ENCODE measurements at regions not wholly inside any gene's neighbourhood (a gene's known extent, or its start where the extent isn't known, plus 50 kb on each side); places are given as distances from the start of the nearest gene placed in this dataset.
"Not testable (repeated sequence)": the region's sequence is repeated elsewhere in the genome, so short reads cannot be mapped to it uniquely, and the experiment has no call there.

DNA sequence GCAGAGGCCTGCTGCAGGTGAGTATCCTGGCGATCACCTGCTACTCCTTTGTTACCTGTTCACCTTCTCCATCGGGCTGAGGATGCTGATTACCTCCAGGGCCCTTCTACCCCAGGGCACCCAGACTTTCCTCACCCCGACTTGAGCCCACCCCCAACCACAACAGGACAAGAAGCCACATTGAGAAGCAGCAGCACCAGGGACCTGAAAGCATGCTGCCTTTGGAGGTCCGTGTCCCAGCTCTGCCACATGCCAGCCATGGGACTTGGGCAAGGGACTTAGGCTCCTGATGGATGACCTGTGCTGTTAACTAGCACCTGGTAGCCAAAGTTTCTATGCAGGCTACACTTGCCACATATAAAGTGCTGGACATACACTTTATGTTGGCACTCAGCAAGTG, 89.7 kb downstream of the CPZ start:
- H3K4me3 ChIP-seq (ENCODE audit: low read depth, low read length), result no peak overlapping the region
- TF ChIP-seq, protein P1, sequence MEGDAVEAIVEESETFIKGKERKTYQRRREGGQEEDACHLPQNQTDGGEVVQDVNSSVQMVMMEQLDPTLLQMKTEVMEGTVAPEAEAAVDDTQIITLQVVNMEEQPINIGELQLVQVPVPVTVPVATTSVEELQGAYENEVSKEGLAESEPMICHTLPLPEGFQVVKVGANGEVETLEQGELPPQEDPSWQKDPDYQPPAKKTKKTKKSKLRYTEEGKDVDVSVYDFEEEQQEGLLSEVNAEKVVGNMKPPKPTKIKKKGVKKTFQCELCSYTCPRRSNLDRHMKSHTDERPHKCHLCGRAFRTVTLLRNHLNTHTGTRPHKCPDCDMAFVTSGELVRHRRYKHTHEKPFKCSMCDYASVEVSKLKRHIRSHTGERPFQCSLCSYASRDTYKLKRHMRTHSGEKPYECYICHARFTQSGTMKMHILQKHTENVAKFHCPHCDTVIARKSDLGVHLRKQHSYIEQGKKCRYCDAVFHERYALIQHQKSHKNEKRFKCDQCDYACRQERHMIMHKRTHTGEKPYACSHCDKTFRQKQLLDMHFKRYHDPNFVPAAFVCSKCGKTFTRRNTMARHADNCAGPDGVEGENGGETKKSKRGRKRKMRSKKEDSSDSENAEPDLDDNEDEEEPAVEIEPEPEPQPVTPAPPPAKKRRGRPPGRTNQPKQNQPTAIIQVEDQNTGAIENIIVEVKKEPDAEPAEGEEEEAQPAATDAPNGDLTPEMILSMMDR (IDR thresholded peaks at IDR 0.05; ENCODE audit: low read depth, low read length), result no peak
- in situ Hi-C loops (cut with HindIII; ENCODE audit: low sequenced_read_pairs), result no loop called here
- DNase-seq (ENCODE audit: low read depth, low spot score), result no peak

DNA sequence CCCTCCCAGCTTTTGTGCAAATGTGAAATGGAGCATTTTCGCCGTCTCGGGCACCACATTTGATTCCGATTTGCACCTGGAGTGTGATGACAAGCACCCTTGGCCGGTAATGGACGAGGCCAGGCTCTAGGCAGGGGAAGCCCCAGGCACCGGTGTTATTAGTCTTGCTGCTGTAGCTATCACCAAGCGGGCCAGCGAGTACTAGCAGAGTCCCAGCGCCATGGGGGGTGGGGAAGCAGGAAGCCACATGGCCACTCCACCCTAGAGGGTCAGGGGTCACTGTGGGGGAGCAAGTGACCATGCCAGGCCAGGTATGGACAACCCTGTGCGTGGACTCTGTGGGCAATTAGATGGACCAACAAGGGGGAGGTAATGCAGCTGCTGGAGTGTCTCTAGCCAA, 88.8 kb downstream of the CPZ start:
- TF ChIP-seq, protein P1 (IDR thresholded peaks at IDR 0.05; ENCODE audit: low read depth, low read length), result no peak
- no peak for DNase-seq (ENCODE audit: low read depth, low spot score)
- in situ Hi-C loops (cut with HindIII; ENCODE audit: low sequenced_read_pairs), result no loop called here
- no peak overlapping the region for H3K4me3 ChIP-seq (ENCODE audit: low read depth, low read length)

DNA sequence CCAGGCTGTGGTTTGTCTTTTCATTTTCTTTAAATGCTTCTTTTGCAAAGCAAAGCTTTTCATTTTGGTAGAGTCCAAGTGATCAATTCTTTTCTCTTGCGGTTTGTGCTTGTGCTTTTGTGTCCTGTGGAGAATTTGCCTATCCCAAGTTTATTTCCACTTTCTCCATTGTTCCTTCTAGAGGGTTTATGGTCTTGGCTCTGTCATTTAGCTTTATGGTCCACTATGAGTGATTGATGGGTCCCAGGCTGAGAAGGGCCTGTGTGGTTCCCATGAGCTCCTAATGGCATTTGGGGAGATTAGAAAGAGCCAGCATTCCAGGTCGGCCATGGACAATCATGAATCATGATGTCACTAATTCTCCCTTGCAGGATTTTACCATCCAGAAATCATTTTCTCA, 86.5 kb downstream of the CPZ start:
- H3K4me3 ChIP-seq (ENCODE audit: low read depth, low read length), result no peak overlapping the region
- in situ Hi-C loops (cut with HindIII; ENCODE audit: low sequenced_read_pairs), result no loop called here
- DNase-seq (ENCODE audit: low read depth, low spot score), result no peak
- TF ChIP-seq, protein P1 (IDR thresholded peaks at IDR 0.05; ENCODE audit: low read depth, low read length), result no peak

DNA sequence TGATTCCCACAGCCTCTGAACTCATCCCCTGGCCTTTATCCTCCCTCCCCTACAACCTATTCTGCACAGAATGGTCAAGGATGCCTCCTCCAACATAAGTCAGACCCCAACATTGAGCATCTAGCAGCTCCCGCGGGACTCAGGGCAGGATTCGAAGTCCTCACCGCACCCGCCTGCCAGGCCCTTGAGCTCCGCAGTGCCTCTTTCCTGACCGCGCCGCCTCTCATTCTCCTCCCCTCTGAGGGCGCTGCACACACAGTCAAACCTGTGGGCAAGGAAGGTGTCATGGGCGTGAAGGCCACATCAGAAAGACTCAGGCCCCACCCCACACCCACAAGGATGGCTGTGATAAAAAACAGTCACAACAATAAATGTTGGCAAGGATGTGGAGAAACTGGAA, 84.1 kb downstream of the CPZ start:
- in situ Hi-C loops (cut with HindIII; ENCODE audit: low sequenced_read_pairs), result no loop called here

DNA sequence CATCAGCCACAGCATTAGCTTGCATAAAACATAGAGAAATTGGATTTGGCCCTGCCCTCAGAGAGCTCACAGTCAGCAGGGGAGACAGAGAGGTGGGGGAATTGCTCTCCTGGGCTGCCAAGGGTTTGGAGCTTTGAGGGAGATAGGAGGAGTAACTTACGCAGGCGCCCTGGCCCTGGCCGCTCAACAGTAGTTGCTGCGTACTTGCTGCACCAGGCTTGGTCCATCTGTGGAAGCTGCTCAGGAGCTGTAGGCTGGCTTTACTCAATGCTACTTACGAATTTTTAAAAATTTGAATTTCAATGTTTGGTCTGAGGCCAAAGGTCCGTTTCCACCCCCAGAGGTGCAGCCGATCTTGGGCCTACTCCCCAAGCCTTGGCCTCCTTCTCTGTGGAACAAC, 83.3 kb downstream of the CPZ start:
- TF ChIP-seq, protein P1 (IDR thresholded peaks at IDR 0.05; ENCODE audit: low read depth, low read length), result no peak
- in situ Hi-C loops (cut with HindIII; ENCODE audit: low sequenced_read_pairs), result no loop called here
- H3K4me3 ChIP-seq (ENCODE audit: low read depth, low read length), result no peak overlapping the region
- DNase-seq (ENCODE audit: low read depth, low spot score), result no peak

More for the DNA sequence above, 84.1 kb downstream of the CPZ start:
- DNase-seq (ENCODE audit: low read depth, low spot score), result no peak
- H3K4me3 ChIP-seq (ENCODE audit: low read depth, low read length), result no peak overlapping the region
- TF ChIP-seq, protein P1 (IDR thresholded peaks at IDR 0.05; ENCODE audit: low read depth, low read length), result no peak

DNA sequence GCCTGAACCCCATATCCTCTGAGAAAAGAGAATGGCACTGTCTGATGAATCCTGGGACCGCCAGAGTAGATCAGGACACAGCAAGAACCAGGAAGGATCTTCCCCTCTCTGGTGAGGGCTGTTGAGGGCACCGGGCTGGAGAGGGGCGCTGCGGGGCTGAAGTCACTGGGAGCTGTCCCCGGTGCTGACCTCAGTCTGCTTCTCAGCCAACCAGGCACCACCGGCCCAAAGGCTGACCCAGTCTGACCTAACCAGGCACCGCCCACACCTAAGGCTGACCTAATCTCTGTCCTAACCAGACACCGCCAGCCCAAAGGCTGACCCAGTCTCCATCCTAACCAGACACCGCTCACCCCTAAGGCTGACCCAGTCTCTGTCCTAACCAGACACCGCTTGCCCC, 82.8 kb downstream of the CPZ start:
- in situ Hi-C loops (cut with HindIII; ENCODE audit: low sequenced_read_pairs), result no loop called here
- TF ChIP-seq, protein P1 (IDR thresholded peaks at IDR 0.05; ENCODE audit: low read depth, low read length), result no peak
- no peak overlapping the region for H3K4me3 ChIP-seq (ENCODE audit: low read depth, low read length)
- no peak for DNase-seq (ENCODE audit: low read depth, low spot score)

DNA sequence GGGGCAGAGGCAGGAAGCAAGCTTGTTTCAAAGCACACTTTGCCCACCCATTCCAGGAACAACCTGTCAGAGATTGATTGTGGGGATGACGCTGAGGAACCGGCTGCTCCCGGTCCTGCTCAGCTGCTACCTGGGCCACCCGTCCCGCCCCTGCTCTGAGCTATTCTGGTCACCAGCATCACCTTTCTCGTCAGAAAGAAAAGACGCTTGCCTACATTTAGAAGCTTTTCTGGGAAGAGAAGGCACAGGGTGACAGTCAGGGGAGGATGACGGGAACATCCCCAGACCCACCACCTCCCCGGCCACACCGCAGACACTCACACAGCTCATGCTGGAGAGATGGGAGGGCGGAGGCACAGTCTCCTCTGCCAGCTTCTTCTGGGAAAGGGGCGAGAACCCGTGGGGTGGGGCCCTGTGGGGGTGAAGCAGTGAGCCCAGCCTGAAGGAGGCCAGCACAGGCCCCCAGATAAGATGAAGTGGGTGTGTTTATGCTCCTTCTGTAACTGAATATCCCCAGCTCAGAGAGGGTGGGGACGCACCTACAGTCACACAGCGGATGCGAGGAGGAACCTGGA, 81.8 kb downstream of the CPZ start:
- no peak for DNase-seq (ENCODE audit: low read depth, low spot score)

DNA sequence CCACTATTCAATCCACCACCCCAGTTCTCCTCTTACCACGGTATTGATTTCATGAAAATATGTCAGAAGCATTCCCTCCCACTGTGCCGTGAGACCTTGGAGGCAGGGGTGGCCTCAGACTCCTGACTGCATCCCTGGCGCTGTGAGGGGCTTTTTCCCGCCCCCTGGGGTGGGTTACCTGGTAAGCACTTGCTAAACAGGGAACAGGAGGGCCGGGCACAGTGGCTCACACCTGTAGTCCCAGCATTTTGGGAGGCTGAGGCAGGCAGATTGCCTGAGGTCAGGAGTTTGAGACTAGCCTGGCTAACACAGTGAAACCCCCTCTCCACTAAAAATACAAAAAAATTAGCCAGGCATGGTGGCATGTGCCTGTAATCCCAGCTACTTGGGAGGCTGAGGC, 80.5 kb downstream of the CPZ start:
- DNase-seq (ENCODE audit: low read depth, low spot score); H3K4me3 ChIP-seq (ENCODE audit: low read depth, low read length); in situ Hi-C loops (cut with HindIII; ENCODE audit: low sequenced_read_pairs): not testable (repeated sequence)

More for the DNA sequence above, 81.8 kb downstream of the CPZ start:
- in situ Hi-C loops (cut with HindIII; ENCODE audit: low sequenced_read_pairs), result no loop called here
- no peak overlapping the region for H3K4me3 ChIP-seq (ENCODE audit: low read depth, low read length)
- TF ChIP-seq, protein P1 (IDR thresholded peaks at IDR 0.05; ENCODE audit: low read depth, low read length), result no peak

Data from astrocyte of the spinal cord (primary cell).